GM21447 (cell line): ENCODE measurements at regions not wholly inside any gene's neighbourhood (a gene's known extent, or its start where the extent isn't known, plus 50 kb on each side); places are given as distances from the start of the nearest gene placed in this dataset.

Experiments
- ATAC-seq: cut with Tn5 transposase; IDR thresholded peaks from one replicate; pipeline ENCODE4 v1.9.1; 2021; ENCODE audit not compliant: unreplicated experiment

DNA sequence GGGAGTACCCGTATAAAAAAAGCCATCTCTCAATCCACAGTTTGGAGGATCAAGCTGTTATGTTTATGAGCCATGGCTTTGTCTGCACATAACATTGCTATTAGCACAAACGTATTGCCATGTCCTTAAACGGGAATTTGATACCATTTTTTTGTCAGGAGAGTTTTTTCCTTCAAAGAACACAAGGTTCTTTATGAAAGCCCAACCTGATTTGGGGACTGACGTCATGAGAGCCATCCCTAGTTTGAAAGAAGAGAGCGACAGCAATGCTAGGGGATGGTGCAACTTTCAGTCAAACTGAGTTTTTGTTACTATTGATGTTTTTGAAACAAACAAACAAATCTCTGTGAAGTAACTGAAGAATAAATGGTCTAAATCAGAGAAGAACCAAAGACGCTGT, 376.6 kb downstream of the EIPR1 start:
- ATAC-seq, result no peak

DNA sequence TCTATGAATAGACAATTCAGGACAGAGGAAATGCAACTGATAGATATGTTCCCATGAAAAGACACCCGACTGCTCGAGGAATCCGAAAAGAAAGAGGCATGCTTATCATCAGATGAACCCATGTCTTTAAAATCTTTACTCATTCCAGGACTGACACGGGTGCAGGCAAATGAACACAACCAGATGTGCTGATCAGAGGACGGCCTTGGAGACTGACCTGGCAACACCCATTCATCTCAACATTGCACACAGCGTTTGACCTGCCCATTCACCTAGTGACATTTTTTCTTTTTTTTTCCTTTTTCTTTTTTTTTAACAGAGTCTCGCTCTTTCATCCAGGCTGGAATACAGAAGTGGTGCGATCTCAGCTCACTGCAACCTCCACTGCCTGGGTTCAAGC, 377.5 kb downstream of the EIPR1 start:
- no peak for ATAC-seq

DNA sequence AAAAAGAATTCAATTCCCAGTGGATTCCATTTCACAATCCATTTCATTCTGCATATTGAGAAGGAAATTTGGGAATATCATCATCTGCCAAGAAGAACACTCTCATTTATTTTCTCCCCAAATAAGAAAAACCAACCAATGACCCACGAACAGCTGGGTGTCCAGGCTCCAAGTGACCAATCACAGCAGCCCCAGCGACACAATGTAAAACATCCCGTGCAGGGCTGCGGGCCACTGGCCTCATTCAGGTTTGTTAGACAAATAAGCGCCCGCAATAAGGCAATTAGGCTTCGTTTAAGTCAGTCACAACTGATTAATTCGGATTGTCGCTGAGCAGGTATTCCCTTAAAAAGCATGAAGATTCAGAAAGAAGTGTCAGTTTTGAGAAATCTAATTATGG, 378.6 kb downstream of the EIPR1 start:
- no peak for ATAC-seq

GRCh38 chr2:2993172-2993692, 384.4 kb downstream of the EIPR1 start:
- ATAC-seq, result no peak

- ATAC-seq, result no peak
Measured at GRCh38 chr2:2992634-2993033, 385.0 kb downstream of the EIPR1 start.

- no peak for ATAC-seq
Measured at GRCh38 chr2:2985020-2985419, 392.6 kb downstream of the EIPR1 start.

DNA sequence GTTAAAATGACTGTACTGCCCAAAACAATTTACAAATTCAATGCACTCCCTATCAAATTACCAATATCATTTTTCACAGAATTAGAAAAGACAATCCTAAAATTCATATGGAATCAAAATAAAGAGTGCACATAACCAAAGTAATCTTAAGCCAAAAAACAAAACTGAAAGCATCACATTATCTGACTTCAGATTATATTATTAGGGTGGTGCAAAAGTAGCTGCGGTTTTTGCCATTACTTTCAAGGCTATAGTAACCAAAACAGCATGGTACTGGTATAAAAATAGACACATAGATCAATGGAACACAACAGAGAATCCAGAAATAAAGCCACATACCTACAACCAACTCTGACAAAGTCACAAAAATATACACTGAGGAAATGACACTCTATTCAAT, 396.6 kb downstream of the EIPR1 start:
- ATAC-seq, result no peak

GRCh38 chr2:2974982-2975381, 402.6 kb downstream of the EIPR1 start:
- no peak for ATAC-seq

DNA sequence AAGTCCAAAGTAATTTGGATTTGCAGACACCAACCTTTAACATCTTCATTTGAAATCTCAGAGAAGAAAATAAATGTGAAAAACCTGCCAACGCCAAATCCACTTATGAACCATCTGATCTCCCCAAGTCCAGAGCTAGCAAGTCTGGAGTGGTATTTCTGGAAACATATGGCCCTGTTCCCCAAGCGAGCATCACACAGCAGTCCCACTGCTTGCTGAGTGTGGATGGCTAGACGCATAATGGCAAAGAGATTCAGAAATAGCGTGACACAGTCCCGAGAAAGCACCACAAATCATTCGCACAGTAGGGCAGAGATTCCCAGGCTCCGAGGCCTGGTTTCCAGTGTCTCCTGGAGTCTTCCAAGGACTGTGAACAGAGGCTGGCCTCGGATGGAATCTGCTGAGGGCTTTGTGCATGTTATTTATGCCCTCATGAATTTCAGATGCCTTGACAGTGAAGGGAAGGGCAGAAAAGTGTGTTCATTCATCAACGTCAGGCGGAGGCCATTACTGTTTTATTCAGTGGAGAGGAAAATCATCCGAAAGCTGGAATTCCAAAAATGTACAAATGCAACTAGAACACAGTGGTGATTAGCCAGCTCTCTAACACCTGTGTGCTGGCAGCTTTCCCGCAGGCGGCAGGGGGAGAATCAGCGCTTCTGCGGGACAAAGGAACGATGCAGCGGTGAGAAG, 417.0 kb downstream of the EIPR1 start:
- ATAC-seq, result no peak

- no peak for ATAC-seq
Measured at GRCh38 chr2:2950403-2950952, 427.1 kb downstream of the EIPR1 start.

- no peak for ATAC-seq
Measured at GRCh38 chr2:2947406-2947805, 430.2 kb downstream of the EIPR1 start.

DNA sequence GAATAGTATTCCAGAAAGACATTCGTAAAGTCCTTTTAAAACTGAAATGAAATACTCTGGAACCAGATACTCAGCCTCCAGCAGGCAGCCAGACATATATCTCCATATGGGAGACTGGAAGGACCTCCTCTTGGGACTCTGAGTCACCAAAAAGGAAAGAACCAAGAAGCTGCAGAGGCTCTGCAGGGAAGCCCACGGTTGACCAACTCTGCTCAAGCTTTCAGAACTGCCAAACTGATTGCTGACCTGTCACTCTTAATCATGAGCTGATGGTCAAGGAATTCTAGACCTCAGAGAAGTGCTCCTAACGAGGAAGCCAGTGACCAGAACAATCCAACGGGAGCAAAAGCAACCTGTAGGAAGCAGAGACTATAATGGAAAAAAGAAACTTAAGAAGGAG, 434.7 kb downstream of the EIPR1 start:
- no peak for ATAC-seq

GRCh38 chr2:2942225-2942624, 435.4 kb downstream of the EIPR1 start:
- ATAC-seq, result no peak

- no peak for ATAC-seq
Measured at GRCh38 chr2:2941205-2941604, 436.4 kb downstream of the EIPR1 start.

- no peak for ATAC-seq
Measured at GRCh38 chr2:2940702-2941101, 436.9 kb downstream of the EIPR1 start.

DNA sequence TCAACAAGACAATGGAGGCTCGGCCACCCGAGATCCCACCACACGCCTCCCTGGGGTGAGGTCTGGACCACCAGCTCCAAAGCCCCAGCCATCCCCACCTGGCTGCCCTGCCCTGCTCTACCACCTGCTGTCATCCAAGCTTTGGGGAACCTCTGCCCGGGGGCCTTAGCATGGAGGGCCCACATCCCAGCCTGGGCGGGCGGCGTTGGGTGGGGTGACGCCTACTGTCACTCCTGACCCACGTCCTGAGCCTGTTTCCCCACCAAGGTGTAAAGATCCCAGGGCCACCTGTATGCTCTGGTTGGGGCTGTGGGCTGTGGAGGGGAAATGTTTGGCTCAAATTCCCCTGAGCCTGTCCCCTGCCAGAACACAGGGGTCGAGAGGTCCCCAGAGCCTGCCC, 437.6 kb downstream of the EIPR1 start:
- ATAC-seq, result no peak

DNA sequence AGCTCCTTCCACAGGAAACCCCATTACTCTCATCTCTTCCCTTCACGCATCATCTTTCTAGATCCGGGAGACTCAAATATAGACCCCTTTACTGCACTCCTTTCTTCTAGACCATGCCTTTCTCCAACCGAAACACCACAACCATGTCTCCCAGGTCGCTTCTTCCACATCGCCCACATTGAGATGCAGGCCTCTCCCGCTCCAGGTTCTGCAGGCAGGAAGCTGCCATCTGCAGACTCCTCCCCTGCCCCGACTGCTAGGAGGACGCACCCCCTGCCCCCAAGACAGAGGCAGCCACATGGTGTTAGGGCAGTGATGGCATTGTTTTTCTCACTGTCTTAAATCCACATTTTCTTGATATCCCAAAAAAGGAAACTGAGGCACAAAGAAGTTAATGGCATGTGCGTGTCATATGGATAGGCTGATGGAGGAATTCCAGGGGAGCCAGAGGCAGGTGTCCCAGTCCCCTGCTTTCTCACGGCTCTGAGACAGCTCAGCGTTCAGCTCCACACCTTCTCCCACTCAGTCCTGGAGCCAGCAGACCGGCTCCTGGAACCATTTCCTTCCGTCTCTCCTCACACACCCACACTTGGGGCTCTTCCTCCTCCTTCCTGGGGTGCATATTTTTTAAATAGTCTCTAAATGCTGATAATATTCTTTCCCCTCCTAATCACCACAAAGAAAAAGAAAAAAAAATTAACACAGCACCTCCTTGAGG, 438.4 kb downstream of the EIPR1 start:
- ATAC-seq, result no peak

DNA sequence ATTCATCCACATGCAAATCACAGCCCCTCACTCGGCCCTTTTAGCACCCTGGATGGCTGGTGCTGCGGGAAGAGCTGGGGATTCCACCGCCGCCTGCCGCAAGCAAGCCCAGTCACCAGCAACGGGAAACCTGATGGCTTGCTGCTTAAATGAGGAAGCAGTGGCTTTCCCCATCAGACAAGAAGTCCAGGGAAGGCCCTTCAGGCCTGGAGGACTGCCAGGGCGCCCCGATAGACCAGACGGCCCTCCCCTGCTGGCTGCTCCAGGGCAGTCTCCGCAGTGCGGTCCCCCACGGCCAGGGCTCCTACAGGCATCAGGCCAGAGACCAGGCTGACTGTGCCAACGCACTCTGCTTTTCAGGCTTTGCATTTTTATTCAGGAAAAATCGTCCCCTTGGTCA, 439.1 kb downstream of the EIPR1 start:
- no peak for ATAC-seq

- ATAC-seq, result no peak
Measured at GRCh38 chr2:2935445-2936149, 442.0 kb downstream of the EIPR1 start.

GRCh38 chr2:2933426-2933825, 444.2 kb downstream of the EIPR1 start:
- no peak for ATAC-seq

GRCh38 chr2:2932692-2933305, 444.8 kb downstream of the EIPR1 start:
- ATAC-seq, result no peak
